Loucy (cell line): ENCODE measurements at regions not wholly inside any gene's neighbourhood (a gene's known extent, or its start where the extent isn't known, plus 50 kb on each side); places are given as distances from the start of the nearest gene placed in this dataset.

ENCODE experiments used
- EZH2phosphoT487 ChIP-seq: fragments of 200-600 bp; IDR thresholded peaks from 2 replicates; pipeline ENCODE4 v1.6.1; 2018; ENCODE audit warnings: antibody characterized with exemption, mild to moderate bottlenecking, moderate library complexity, borderline replicate concordance
- TF ChIP-seq, protein P1 (sequence below): fragments of 200-600 bp; sonication (generic); conservative IDR thresholded peaks from 2 replicates; pipeline ENCODE4 v1.5.1; 2014; ENCODE audit warnings: mild to moderate bottlenecking, antibody characterized with exemption, low read length

DNA sequence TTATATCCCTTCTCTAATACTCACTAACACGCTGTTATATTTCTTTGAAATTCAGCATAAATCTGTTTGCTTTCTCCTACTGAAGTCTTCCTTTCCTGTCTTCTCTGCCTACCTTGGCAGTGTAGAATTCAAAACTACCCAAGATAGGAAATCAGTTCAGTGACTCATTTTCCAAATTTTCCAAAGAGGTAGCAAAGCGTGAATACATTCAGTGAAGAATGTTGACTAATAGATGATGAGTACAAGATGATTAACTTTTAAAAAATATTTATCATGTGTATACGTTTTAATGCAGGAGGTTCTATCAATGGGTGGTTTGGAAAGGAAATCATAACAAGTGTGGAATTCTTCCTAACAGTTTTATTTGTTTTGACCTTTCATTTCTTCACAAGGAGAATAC, 201.9 kb upstream of the SLC8A1 start:
- TF ChIP-seq, protein P1, sequence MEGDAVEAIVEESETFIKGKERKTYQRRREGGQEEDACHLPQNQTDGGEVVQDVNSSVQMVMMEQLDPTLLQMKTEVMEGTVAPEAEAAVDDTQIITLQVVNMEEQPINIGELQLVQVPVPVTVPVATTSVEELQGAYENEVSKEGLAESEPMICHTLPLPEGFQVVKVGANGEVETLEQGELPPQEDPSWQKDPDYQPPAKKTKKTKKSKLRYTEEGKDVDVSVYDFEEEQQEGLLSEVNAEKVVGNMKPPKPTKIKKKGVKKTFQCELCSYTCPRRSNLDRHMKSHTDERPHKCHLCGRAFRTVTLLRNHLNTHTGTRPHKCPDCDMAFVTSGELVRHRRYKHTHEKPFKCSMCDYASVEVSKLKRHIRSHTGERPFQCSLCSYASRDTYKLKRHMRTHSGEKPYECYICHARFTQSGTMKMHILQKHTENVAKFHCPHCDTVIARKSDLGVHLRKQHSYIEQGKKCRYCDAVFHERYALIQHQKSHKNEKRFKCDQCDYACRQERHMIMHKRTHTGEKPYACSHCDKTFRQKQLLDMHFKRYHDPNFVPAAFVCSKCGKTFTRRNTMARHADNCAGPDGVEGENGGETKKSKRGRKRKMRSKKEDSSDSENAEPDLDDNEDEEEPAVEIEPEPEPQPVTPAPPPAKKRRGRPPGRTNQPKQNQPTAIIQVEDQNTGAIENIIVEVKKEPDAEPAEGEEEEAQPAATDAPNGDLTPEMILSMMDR: no peak
- no peak for TF ChIP-seq EZH2phosphoT487
